Fibroblast of the conjunctiva (primary cell): ENCODE measurements at regions not wholly inside any gene's neighbourhood (a gene's known extent, or its start where the extent isn't known, plus 50 kb on each side); places are given as distances from the start of the nearest gene placed in this dataset.
A peak's percentile ranks its signal among the peaks of the same experiment; 100 is the strongest.

Source experiments
- DNase-seq: peaks from one replicate; pipeline ENCODE4 v3.0.0-alpha.2; 2010; ENCODE audit warnings: low read depth

DNA sequence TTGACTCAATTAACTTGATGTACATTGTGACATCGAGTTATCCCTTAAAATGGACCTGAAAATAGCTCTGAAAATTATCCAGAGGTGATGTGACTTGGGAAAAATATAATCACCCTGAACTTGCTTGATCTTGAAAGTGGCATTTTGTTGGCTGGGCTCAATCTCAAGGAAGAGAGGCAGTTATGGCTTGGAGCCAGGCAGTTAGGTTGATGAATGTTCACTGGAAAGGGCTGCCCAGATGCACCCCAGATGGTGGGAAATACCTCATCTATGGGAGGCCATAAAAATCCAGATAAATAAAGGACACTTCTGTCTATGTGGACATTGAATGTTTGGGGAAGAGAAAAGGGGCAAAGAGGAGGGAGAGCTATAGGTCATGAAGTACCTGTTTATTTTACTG, 55.7 kb upstream of the OR5AN1 start:
- no peak for DNase-seq

- DNase-seq = no peak
Observed at GRCh38 chr11:59295435-59295834, 63.3 kb upstream of the OR5AN1 start.

GRCh38 chr11:59292611-59293010, 66.1 kb upstream of the OR5AN1 start:
- DNase-seq = no peak

GRCh38 chr11:59291228-59291627, 67.5 kb upstream of the OR5AN1 start:
- no peak for DNase-seq

DNA sequence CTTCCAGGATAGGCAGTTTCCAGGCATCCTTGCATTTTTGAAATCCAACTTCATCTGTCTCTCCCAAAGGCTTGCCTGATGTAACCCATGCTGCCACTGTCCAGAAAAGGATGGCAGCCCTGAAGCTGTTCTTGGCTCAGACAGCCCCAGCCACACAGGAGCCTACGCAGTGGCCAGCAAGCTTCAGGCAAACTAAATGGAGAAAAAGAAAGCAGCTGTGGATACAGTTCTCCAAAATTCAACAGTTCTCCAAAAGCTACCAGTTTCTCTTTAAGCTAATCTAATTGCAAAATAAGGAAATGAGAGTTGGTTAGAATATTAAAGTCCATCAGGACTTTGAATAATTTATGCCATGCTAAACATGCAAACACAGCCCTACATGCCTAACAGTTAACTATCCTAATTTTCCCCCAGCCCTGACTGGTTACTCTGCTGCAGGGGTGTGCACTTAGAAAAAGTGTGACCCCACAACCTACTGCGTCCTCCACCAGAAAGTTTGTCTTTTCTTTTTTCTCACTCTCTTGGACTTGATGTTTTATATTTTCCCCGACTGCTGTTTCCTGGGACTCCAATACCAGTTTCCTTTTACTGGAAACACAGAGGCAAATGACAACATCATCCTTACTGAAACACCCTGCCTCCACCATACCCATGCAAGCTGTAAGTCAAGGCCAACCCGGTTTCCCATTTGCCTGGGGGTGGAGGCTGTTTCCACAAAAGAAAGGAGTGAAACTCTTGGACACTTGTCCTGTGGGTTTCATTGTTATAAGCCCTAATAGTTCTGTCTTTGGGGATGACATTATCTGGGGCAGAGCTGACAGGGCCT, 69.1 kb upstream of the OR5AN1 start:
- no peak for DNase-seq

DNA sequence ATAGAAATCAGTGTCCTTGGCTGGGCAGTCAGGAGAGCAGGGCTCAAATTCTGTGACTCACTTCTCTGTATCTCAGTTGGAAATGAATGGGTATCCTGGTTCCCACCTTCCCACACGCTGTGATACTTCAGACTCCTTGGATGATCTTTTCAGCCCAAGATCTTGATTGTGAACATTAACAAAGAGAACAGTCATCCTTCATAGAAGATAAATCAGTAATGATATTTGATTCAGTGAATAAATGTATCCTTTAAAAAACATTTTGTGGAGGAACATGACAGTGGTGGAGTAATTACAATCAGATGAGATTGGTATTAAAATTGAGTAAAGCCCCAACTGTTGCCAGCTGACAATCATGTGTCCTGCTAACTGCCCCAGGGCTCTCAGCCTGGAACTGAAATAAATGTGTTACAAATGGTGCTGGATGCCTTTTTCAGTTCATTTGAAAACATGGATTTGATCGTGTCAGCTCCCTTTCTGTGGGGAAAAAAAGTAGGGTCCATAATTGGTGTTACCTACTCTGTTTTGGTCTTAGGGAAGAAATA, 72.9 kb upstream of the OR5AN1 start:
- no peak for DNase-seq

DNA sequence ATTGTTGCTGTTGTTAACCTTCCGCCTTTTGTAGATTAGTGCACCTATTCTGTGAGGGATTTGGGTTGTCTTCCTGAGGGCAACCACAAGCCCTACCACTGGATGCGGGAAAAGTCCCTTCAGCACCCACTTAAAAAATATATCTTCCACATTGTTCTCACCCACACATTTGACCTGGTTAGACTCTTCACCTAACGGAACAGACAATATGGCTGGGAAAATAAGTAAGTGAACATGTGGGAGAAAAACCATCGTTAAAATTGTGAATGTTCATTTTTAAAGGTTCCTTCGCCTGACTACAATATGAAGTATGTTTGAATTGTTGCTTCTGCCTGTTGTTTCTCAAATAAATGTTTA, 72.0 kb upstream of the MPEG1 start:
- DNase-seq = no peak

DNA sequence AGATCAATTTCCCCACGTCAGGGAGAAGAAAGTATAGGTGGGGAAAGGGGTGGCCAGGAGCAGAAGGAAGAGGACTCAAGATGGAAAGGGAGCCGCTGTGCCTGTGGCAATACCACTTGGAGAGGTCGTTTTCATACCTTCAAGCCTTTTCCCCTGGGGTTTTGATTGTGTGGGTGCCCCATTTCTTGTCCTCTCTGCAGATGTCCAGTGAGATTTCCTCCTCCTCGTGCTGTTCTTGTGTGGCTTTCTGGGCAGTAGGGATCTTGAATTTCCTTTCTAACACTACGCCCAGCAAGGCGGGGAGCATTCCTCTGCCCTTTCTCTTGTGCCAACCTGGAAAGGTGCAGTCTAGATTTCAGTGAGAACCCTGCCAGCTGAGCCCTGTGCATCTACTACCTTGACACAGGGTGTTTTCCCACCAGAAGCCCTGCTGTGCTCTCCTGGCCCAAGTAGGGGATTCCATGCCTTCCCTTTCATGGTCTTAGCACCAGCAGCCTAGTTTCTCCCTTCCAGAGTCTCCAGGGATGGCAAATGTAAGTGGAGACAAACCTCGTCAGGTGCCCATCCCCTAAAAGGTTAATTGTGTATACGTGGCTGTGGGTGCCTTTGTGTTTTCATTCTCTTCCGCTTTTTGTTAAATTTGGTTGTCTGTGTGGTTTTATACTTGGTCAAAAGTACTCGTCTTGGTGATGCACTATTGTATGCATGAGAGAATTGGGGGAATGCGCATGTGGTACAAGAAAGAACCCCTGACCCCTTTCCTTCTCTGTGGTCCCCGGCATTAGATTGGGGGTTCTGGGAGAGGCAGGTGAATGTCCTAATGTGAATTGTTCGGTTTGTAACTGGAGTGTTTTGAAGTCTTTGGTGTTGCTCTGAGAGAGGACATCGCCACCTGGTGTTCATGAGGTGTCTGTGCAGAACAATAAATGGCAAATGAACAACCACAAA, 71.4 kb upstream of the MPEG1 start:
- DNase-seq = peak; percentile 36

GRCh38 chr11:59283311-59283710, 70.6 kb upstream of the MPEG1 start:
- DNase-seq = no peak

DNA sequence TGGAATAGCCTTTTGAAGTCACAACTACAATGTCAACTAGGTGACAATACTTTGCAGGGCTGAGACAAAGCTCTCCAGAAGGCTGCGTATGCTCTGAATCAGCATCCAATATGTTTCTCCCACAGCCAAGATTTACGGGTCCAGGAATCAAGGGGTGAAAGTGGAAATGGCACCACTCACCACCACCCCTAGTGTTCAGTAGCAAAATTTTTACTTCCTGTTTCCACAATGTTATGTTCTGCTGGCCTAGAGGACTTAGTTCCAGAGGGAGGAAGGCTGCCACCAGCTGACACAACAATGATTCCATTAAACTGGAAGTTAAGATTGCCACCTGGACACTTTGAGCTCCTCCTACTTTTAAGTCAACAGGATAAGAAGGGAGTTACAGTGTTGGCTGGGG, 68.5 kb upstream of the MPEG1 start:
- DNase-seq = no peak

GRCh38 chr11:59273373-59273841, 60.7 kb upstream of the MPEG1 start:
- no peak for DNase-seq

DNA sequence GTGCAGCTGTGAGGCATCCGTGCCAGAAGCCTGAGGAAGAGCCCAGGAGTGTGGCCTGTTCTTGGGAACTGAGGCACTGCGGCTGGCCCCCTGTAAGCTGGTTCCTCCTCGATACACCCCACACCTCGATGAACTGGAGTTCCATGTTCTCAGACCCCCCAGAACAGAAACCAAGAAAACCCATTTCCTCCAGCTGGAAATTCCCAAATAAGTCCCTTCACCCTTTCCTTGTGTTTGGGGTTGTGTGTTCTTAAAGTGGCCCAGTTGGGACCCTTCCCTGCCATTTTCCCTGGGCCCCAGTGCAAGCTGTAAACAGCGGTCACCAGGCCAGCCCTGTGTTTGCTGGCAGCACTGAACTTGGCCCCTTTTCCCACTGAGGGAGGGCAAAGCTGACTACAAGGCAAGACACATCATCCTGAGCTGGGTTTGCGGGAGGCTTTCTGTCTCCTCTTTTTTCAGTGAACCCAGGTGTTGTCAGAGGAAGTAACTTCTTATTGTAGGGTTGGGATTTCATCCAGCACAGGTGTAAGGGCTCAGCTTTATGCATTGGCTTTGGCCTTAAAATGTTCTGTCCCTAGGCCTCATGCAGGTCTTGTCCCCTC, 60.1 kb upstream of the MPEG1 start:
- no peak for DNase-seq

GRCh38 chr11:59271811-59272327, 59.1 kb upstream of the MPEG1 start:
- no peak for DNase-seq

GRCh38 chr11:59271247-59271755, 58.6 kb upstream of the MPEG1 start:
- DNase-seq = no peak

GRCh38 chr11:59267736-59268475, 55.2 kb upstream of the MPEG1 start:
- DNase-seq = no peak

GRCh38 chr11:59267196-59267595, 54.5 kb upstream of the MPEG1 start:
- DNase-seq = no peak

DNA sequence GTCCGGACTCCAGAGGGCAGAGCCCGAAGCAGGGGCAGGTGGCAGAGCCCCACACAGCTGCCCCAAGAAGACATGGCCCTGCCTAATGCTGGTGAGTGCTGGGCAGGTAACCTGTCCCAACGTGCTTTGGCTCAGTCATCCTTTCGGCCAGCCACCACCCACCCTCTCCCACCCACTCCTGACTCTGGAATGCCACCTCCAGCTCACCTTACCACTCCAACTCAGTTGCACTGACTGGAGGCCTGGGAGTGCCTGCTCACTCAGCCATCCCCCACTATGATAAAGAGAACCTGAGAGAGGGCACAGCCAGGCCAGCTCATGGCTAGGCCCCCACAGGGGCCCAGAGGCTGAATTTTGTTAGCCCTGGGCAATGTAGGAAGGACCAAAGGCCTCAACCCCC, 53.8 kb upstream of the MPEG1 start:
- no peak for DNase-seq

- DNase-seq = no peak
Observed at GRCh38 chr11:59265735-59266134, 53.0 kb upstream of the MPEG1 start.

- DNase-seq = no peak
Observed at GRCh38 chr11:59264736-59265135, 52.0 kb upstream of the MPEG1 start.

GRCh38 chr11:59263225-59263894, 50.6 kb upstream of the MPEG1 start:
- no peak for DNase-seq
